ENCODE measurements at regions not wholly inside any gene's neighbourhood (a gene's known extent, or its start where the extent isn't known, plus 50 kb on each side); places are given as distances from the start of the nearest gene placed in this dataset.
A peak's percentile ranks its signal among the peaks of the same experiment; 100 is the strongest.

- Mint-ChIP-seq H3K9me3 (no peaks in the 10 kb centered on the region), H3K4me1 (peaks cover 15 to 16% of the 10 kb centered on the region in 2 experiments), H3K27me3 (ENCODE audit: low read depth) (no peaks in the 10 kb centered on the region), H3K4me3 (no peak overlapping the region), H3K27ac (0 out of 7 replicates have a peak overlapping the region, but pooled peaks of 1 of the 3 experiments have one; percentile 45), H3K36me3 (ENCODE audit: insufficient read depth in 1 of 3, low read depth in 3 of 3) (no peaks in the 10 kb centered on the region; a peak in 1 of 7 replicates)
- no peaks in the 10 kb centered on the region for H3K27me3 ChIP-seq (ENCODE audit: insufficient read depth, low read length)
- H3K27ac ChIP-seq (ENCODE audit: insufficient read length, low read depth, low read length): no peak overlapping the region
- H3K9ac ChIP-seq (ENCODE audit: extremely low read depth, insufficient read length, low read length): no peak overlapping the region
- no peak overlapping the region for H2BK5ac ChIP-seq (ENCODE audit: insufficient read length, low read length)
- WGBS (ENCODE audit: extremely low coverage, insufficient read length, low lambda C conversion rate): no CpG with 5 or more reads among the region's 5 CpGs
- no peak overlapping the region for H4K5ac ChIP-seq (ENCODE audit: insufficient read length, low read depth, low read length)
- no peak overlapping the region for H4K91ac ChIP-seq (ENCODE audit: insufficient read length, low read depth, low read length)
- no peak overlapping the region for H3K56ac ChIP-seq (ENCODE audit: insufficient read length, low read depth, low read length)
- no peak overlapping the region for H4K8ac ChIP-seq (replicated peaks; ENCODE audit: insufficient read length, low read depth, low read length)
- H2BK15ac ChIP-seq (ENCODE audit: low read depth, low read length): no peak overlapping the region
- no peaks in the 10 kb centered on the region for H3K9me3 ChIP-seq (ENCODE audit: control insufficient read depth, low read depth, low read length)
- no peaks in the 10 kb centered on the region for H3K79me1 ChIP-seq (ENCODE audit: insufficient read depth, low read depth, low read length, poor library complexity, severe bottlenecking)
- no peaks in the 10 kb centered on the region for H3K79me2 ChIP-seq (ENCODE audit: insufficient read depth, low read length)
- DNase-seq: no peak
- no peak overlapping the region for H2BK120ac ChIP-seq (ENCODE audit: low read depth, low read length, poor library complexity, severe bottlenecking)
- H3K18ac ChIP-seq (ENCODE audit: insufficient read length, low read depth, low read length): no peak overlapping the region
- H3K14ac ChIP-seq (ENCODE audit: insufficient read depth, low read length): no peak overlapping the region
- H4K20me1 ChIP-seq (ENCODE audit: control insufficient read depth, insufficient read depth, insufficient read length): no peaks in the 10 kb centered on the region
- H3K23ac ChIP-seq (ENCODE audit: insufficient read length, low read depth, low read length): no peak overlapping the region
- no peak overlapping the region for H2BK20ac ChIP-seq (ENCODE audit: low read depth, low read length, poor library complexity, severe bottlenecking)
- no peaks in the 10 kb centered on the region for H3K4me1 ChIP-seq (ENCODE audit: insufficient read depth, low read length)
- H3T11ph ChIP-seq (ENCODE audit: low read length): no peak overlapping the region
- H3K4me2 ChIP-seq (ENCODE audit: insufficient read depth, insufficient read length, low read length): no peak overlapping the region
- no peaks in the 10 kb centered on the region for H3K23me2 ChIP-seq (ENCODE audit: insufficient read length, low read depth, low read length, poor library complexity, severe bottlenecking)
- H2AK5ac ChIP-seq (ENCODE audit: insufficient read length, low read length): no peak overlapping the region
- no peak overlapping the region for H3K4ac ChIP-seq (ENCODE audit: low read depth, low read length)
- no peak overlapping the region for H2AFZ ChIP-seq (ENCODE audit: low read length)
- no peak overlapping the region for H2BK12ac ChIP-seq (ENCODE audit: insufficient read length, low read depth, low read length)
- TF ChIP-seq CTCF (conservative IDR thresholded peaks at IDR 0.05): no peak
Observed at GRCh38 chr2:181822097-181822496, 69.4 kb upstream of the ITPRID2 start.

Data from H9 (cell line).